ENCODE measurements at regions not wholly inside any gene's neighbourhood (a gene's known extent, or its start where the extent isn't known, plus 50 kb on each side); places are given as distances from the start of the nearest gene placed in this dataset.

GRCh38 chr11:27287205-27287604, 75.8 kb downstream of the CCDC34 start:
- Histone ChIP-seq H3K79me2 (ENCODE audit: insufficient read depth, low read depth, low read length) (no peaks in the 10 kb centered on the region), H4K20me1 (ENCODE audit: insufficient read depth, low read length) (no peaks in the 10 kb centered on the region), H3K9me3 (ENCODE audit: low read length) (peaks cover 21% of the 10 kb centered on the region), H3K9me2 (ENCODE audit: insufficient read depth, low read length) (no peaks in the 10 kb centered on the region), H3K4me2 (ENCODE audit: low read length) (no peak overlapping the region), H3K36me3 (ENCODE audit: insufficient read depth, low read length) (no peaks in the 10 kb centered on the region), H3K4me1 (ENCODE audit: insufficient read depth, low read length, poor library complexity, severe bottlenecking) (no peaks in the 10 kb centered on the region), H2AFZ (ENCODE audit: low read length) (no peak overlapping the region), H3K4me3 (ENCODE audit: low read depth, low read length, poor library complexity, severe bottlenecking) (no peak overlapping the region), H3K27ac (ENCODE audit: low read depth, low read length, poor library complexity, severe bottlenecking) (no peak overlapping the region)
- intact Hi-C loops (cut with micrococcal nuclease; ENCODE audit: unreplicated experiment): no loop called here
- ChIA-PET CTCF (ENCODE audit: unreplicated experiment) (no interaction called here), POLR2A (no interaction called here)
- no peak for DNase-seq (ENCODE audit: low spot score)
- no peak for TF ChIP-seq CTCF (conservative IDR thresholded peaks at IDR 0.05; ENCODE audit: low read length)
- TF ChIP-seq EZH2phosphoT487 (IDR thresholded peaks at IDR 0.05; ENCODE audit: borderline replicate concordance, low read depth, low read length): no peak
- no TSS peak for BruUV-seq (replicated peaks)

- POLR2A ChIA-PET: no interaction called here
- intact Hi-C loops (cut with micrococcal nuclease; ENCODE audit: unreplicated experiment): no loop called here
- no peak overlapping the region for H2AFZ ChIP-seq (ENCODE audit: low read length)
- H3K4me1 ChIP-seq (ENCODE audit: insufficient read depth, low read length, poor library complexity, severe bottlenecking): no peaks in the 10 kb centered on the region
- no peak overlapping the region for H3K4me3 ChIP-seq (ENCODE audit: low read depth, low read length, poor library complexity, severe bottlenecking)
- CTCF ChIA-PET (ENCODE audit: unreplicated experiment): no interaction called here
- H3K79me2 ChIP-seq (ENCODE audit: insufficient read depth, low read depth, low read length): no peaks in the 10 kb centered on the region
- no peak for DNase-seq (ENCODE audit: low spot score)
- H3K4me2 ChIP-seq (ENCODE audit: low read length): no peak overlapping the region
- TF ChIP-seq CTCF (conservative IDR thresholded peaks at IDR 0.05; ENCODE audit: low read length) (no peak), EZH2phosphoT487 (IDR thresholded peaks at IDR 0.05; ENCODE audit: borderline replicate concordance, low read depth, low read length) (no peak)
- H3K9me2 ChIP-seq (ENCODE audit: insufficient read depth, low read length): no peaks in the 10 kb centered on the region
- no peaks in the 10 kb centered on the region for H3K36me3 ChIP-seq (ENCODE audit: insufficient read depth, low read length)
- BruUV-seq (replicated peaks): no TSS peak
- no peak overlapping the region for H3K27ac ChIP-seq (ENCODE audit: low read depth, low read length, poor library complexity, severe bottlenecking)
- no peaks in the 10 kb centered on the region for H4K20me1 ChIP-seq (ENCODE audit: insufficient read depth, low read length)
- H3K9me3 ChIP-seq (ENCODE audit: low read length): peaks cover 7% of the 10 kb centered on the region; the same call in 1 of the 2 replicates
These were observed 77.3 kb downstream of the CCDC34 start for GRCh38 chr11:27285761-27286160.

GRCh38 chr11:27282806-27283205, 80.2 kb downstream of the CCDC34 start:
- POLR2A ChIA-PET: interaction anchor here (0.9 to 1.2 kb wide), 2 partner anchors 15 to 92 kb away, joined by 3 to 4 read pairs; no protein-coding TSS in a partner anchor
- no peaks in the 10 kb centered on the region for H3K9me2 ChIP-seq (ENCODE audit: insufficient read depth, low read length)
- H3K36me3 ChIP-seq (ENCODE audit: insufficient read depth, low read length): no peaks in the 10 kb centered on the region
- TF ChIP-seq EZH2phosphoT487 (IDR thresholded peaks at IDR 0.05; ENCODE audit: borderline replicate concordance, low read depth, low read length) (no peak), CTCF (conservative IDR thresholded peaks at IDR 0.05; ENCODE audit: low read length) (no peak)
- H2AFZ ChIP-seq (ENCODE audit: low read length): no peak overlapping the region
- no peaks in the 10 kb centered on the region for H3K4me1 ChIP-seq (ENCODE audit: insufficient read depth, low read length, poor library complexity, severe bottlenecking)
- no peak overlapping the region for H3K4me2 ChIP-seq (ENCODE audit: low read length)
- no peaks in the 10 kb centered on the region for H3K9me3 ChIP-seq (ENCODE audit: low read length)
- intact Hi-C loops (cut with micrococcal nuclease; ENCODE audit: unreplicated experiment): no loop called here
- no peak for DNase-seq (ENCODE audit: low spot score)
- BruUV-seq (replicated peaks): no TSS peak
- CTCF ChIA-PET (ENCODE audit: unreplicated experiment): no interaction called here
- H3K79me2 ChIP-seq (ENCODE audit: insufficient read depth, low read depth, low read length): no peaks in the 10 kb centered on the region
- H3K27ac ChIP-seq (ENCODE audit: low read depth, low read length, poor library complexity, severe bottlenecking): no peak overlapping the region
- H4K20me1 ChIP-seq (ENCODE audit: insufficient read depth, low read length): no peaks in the 10 kb centered on the region
- H3K4me3 ChIP-seq (ENCODE audit: low read depth, low read length, poor library complexity, severe bottlenecking): no peak overlapping the region

Data from OCI-LY7 (cell line).